CD4-positive, alpha-beta T cell treated with Interleukin-15 for 1 hour (primary cell): ENCODE measurements at regions not wholly inside any gene's neighbourhood (a gene's known extent, or its start where the extent isn't known, plus 50 kb on each side); places are given as distances from the start of the nearest gene placed in this dataset.
"Not testable (repeated sequence)": the region's sequence is repeated elsewhere in the genome, so short reads cannot be mapped to it uniquely, and the experiment has no call there.

Experiments
- DNase-seq: peaks from one replicate; pipeline ENCODE4 v3.0.0-alpha.2; 2020

DNA sequence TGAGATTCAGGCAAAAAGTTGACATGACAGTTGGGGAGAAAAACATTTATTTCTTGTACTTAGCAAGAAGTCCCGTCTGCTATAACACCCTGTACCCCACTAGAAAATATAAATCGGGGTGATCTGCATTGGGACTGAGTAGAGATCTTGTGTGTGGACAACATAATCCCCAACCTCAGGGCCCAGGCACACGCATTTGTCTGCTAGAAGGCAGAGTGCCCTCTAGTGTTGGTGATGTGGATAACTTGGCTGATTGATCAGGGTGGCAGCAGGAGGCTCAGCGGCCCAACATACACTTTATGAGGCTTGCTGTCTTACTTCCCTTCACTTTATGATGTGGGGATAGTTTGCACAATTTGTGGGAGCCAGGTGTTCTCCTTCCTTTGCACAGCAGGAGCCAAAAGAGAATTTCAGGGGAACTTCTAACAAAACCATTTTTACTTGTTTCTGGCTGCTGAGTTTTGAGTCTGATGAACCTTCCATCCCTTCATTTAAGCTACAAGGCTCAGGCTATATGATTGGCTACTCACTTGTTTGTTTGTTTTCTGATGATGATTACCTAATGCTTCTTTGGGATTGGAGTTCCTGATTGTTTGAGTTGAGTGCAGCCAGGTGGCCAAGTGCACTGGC lies 263.2 kb downstream of the DMAC1 start:
- DNase-seq: no peak

DNA sequence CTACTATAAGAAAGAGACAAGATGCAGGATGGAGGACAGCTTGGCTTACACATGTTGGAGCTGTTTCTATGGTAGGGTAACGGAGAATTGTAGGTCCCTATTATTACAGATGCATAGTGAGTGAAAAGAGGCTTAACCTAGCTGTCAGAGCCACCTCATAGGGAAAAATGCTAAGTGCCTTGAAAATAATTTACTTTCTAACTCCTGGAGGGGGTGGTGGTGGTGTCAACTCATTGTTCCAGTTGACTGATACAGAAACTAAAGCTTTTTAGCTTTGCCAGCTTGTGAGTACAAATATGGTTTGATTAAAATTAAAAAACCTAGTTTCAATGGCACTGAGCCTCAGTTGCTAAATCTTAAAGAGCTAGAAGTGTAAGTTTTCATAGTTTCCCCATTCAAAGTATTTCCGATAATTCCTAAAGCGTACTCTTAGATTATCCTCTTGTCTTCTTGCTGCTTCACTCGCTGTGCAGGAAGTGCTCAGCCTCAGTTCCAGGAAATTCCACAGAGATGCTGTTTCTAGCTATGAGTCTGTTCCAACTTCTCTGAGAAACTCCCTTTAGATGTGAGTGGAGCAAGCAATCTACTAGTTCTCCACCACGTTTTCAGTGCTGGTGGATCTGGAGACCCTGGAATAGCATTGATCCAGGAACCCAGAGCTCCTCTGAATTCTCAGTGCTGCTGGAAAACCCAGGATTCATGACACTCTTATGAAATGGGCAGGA lies 265.2 kb downstream of the DMAC1 start:
- DNase-seq: no peak

DNA sequence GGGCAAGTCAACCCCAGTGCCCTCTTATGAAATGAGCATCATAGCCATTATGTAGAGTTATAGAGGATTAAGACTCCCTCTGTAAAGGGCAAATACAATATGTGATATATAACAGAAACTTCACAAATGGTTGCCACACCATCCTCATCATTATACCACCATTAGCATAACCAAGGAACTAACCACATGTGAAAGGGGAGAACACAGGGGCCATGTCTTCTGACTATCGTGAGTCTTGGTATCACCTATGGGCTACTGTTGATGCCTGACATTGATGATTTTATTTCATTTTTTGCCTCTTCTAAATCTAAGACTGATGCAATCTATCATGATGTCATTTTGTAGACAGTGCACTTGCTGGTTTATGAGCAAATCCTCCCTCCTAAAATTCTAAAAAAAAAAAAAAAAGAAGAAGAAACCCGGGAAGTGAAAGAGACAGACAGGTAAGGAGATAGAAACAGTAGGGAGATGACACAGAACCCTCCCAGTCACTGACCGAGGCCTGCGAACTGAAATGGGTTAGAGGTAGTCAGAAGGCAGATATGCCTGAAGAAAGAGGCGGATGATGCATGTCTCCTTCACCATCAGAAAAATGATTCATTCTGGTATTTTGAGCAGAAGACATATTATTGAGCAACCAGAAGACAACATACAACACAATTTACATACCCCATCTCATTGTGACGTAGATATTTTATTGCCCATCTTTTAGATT lies 266.0 kb downstream of the DMAC1 start:
- DNase-seq: no peak

- DNase-seq: no peak
These were observed 276.0 kb downstream of the DMAC1 start for GRCh38 chr9:7523426-7524043.

- no peak for DNase-seq
These were observed 279.2 kb downstream of the DMAC1 start for GRCh38 chr9:7520396-7520795.

DNA sequence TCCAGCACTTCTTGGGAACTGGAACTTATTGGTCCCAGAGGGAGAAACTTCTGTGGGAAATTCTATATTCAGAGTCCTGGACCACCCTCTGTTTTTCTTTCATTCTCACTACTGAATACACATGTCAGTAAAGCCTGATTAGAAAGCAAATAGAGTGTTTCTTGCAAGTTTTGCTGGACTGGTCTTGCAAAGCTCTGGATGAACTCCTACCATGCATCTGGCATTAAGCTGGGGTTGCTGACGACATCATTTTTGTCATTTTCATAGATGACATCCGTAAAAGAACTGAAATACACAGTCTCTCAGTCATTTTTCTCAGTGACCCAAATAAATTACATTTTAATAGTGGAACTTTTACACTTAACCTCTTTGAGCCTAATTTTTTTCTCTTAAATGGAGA lies 283.2 kb downstream of the DMAC1 start:
- no peak for DNase-seq

- DNase-seq: no peak
These were observed 289.4 kb downstream of the DMAC1 start for GRCh38 chr9:7510199-7510598.

DNA sequence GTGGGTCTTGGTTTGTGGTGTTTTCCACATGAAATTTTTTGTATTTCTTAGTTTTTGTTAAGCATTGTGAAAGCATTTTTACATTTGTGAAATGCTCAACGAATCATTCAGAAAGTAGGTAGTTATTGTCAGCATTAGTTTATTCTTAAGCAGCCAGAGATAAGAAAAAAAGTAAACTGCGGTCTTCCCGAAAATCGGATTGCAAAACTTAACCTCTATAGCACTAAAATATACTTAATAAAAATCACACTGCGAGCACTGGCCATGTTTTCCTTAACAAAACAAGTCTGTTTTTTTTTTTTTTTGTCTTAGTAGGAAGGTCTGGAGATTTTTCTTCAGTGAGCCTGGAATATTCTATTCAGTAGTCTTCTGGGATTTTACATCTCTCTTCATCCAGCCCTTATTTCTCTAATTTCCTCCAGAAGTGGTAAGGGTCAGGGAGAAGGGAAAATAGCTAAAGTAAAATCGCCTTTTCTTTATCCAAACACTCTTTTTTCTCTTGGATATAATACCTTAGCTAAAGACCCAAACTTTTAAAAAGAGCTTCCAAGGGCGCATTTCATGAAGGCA lies 289.9 kb downstream of the DMAC1 start:
- DNase-seq: no peak

- DNase-seq: no peak
These were observed 291.1 kb downstream of the DMAC1 start for GRCh38 chr9:7508516-7508915.

DNA sequence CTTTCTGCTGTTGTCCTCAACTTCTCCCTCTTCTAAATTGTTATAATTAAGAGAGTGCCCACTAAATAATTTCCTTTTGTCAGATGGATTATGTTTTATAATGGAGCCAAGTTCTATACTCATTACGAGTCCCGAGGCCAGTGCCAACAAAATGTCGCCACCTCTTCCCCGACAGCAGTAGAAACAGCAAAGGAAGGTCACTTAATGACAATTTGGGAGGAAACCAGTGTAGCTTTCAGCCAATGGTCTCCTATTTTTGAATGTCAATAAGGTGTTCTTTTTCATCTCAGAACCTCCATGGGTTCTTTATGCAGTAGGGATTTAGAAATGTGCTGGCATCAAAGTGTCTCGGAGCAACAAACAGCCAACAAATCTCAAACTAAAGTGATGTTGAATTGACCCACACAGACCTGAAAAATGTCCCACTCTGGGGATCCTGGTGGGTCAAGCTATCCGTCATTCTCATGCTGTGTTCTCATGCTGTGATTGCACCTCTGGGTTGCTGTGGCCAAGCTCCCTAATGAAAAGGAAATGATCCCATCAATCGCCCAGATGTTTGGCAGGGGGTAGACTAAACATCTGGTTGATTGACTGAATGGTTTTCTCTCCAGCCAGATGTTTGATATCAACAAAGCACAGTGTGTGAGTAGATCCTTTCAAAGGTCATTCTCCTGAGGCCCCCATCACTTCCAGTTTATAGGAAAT lies 291.9 kb downstream of the DMAC1 start:
- DNase-seq: no peak

- no peak for DNase-seq
These were observed 292.6 kb downstream of the DMAC1 start for GRCh38 chr9:7507026-7507425.

GRCh38 chr9:7500521-7500920 lies 299.1 kb downstream of the DMAC1 start:
- no peak for DNase-seq

DNA sequence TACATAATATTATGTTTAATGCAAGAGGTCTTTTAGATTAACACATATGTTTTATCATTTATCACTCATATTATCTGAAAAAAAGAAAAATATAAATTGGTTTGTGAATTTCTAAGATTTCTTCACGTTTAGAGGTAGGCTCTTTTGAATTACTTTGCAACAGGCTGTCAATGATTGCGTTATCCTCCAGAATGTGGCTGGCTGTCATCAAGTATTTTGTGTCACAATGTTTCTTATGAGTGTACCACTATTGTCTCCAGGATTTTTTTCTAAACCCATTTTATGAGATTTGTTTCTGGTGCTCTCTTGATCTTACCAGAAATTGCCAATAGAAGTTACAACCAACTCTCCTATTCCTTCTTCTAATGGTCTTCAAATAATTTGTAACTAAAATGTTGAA lies 307.9 kb downstream of the DMAC1 start:
- no peak for DNase-seq

DNA sequence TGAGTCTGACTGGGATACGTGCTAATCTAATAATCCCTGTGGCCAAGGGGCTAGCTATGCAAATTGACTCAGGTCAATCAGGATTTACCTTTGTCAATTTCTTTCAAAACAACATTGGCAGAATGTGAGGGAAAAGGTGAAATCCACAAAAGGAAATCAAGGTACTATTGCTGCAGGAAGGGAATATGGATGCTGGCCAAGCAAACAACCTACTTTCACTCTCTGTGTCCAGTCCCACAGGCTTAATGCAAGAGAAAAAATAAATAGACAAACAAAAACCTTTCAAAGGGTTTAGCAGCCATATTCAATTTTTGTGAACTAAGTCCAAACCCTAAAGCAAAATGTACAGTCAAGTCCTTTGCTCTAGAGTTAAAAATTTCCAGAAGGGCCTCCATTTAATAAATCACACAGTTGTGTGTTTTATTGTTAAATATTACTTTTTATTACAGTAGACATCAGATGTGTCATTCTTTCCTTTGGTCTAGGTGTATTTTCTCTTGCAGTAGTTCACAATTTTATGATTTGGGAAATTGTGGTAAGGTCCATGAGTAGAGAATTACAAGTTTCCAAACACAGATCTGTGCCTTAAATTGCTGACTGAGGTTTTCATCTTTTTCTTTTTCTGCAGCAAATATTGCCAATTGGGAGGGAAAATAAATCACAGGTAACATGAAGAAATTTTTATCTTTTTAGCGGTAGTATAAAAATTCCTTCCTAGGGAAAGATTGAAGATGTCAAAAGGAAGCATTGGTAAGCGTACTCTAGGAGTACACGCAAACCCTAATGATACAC lies 309.1 kb downstream of the DMAC1 start:
- DNase-seq: no peak

DNA sequence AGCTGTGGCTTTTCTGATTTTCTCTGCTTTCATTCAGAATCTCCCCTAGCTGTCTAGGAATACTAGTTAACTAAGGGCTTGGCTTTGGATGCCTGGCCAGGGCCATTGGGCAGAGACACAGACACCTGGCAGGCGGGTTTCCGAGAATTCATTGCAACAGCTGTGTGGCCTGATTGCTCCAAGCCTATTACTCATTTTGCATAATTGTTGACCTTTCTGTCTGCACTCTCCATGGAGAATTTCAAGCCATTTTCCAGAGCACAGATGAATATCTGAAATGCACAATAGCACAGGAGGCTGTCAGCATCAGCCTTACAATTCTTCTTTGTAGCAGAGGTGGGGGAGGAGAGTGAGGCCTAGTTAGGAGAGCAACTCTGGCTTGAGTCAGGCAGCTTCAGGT lies 310.5 kb downstream of the DMAC1 start:
- no peak for DNase-seq

- DNase-seq: not testable (repeated sequence)
These were observed 315.6 kb downstream of the DMAC1 start for GRCh38 chr9:7484014-7484413.

GRCh38 chr9:7481570-7481969 lies 318.0 kb downstream of the DMAC1 start:
- DNase-seq: no peak

- DNase-seq: no peak
These were observed 320.3 kb downstream of the DMAC1 start for GRCh38 chr9:7479300-7479699.

GRCh38 chr9:7478646-7479045 lies 320.9 kb downstream of the DMAC1 start:
- no peak for DNase-seq

DNA sequence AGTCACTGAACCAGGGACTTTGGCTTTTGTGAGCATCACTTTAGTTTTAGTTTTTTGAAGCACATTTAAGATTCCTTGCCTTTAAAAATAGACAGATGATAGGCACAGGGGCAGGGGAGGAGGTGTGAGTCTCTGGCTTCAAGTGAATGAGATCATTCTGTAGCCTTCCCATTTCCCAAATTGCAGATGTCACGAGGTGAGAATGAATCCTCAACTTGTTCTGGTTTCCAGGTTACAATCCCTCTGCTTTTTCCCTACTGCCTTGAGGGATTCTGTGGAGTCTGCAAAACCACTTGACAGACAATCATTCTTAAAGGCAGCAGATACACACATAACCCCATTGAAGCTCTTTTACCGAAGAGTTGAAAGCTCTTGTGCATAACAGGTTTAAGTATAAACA lies 332.4 kb downstream of the DMAC1 start:
- DNase-seq: no peak

DNA sequence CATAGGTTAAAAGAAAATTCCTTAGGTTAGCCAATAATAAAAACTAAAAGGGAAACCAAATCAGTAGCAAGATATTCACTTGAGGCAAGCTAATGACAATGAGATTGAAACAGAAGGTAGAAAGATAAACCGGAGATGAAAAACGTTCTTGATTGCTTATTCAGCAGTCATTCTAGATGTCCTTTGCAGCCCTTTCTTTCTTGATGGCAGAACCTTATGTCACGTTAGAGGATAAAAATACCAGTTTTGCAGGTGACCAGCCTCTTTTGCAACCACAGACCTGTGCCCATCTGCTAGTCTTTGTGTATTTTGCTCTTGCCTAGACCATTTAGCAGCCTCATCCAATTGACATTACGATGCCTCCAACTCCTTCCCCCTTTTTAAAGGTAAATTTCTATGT lies 337.8 kb downstream of the DMAC1 start:
- no peak for DNase-seq
